Activated CD4-positive, alpha-beta T cell treated with anti-CD3 and anti-CD28 coated beads, Interleukin-2, amount 50 U/mL, for 48 hours (primary cell): ENCODE measurements at regions not wholly inside any gene's neighbourhood (a gene's known extent, or its start where the extent isn't known, plus 50 kb on each side); places are given as distances from the start of the nearest gene placed in this dataset.
A peak's percentile ranks its signal among the peaks of the same experiment; 100 is the strongest.
"Not testable (repeated sequence)": the region's sequence is repeated elsewhere in the genome, so short reads cannot be mapped to it uniquely, and the experiment has no call there.

Source experiments
- DNase-seq, 2 experiments: peaks; one replicate each; pipeline ENCODE4 v3.0.0-alpha.2; 2020

DNA sequence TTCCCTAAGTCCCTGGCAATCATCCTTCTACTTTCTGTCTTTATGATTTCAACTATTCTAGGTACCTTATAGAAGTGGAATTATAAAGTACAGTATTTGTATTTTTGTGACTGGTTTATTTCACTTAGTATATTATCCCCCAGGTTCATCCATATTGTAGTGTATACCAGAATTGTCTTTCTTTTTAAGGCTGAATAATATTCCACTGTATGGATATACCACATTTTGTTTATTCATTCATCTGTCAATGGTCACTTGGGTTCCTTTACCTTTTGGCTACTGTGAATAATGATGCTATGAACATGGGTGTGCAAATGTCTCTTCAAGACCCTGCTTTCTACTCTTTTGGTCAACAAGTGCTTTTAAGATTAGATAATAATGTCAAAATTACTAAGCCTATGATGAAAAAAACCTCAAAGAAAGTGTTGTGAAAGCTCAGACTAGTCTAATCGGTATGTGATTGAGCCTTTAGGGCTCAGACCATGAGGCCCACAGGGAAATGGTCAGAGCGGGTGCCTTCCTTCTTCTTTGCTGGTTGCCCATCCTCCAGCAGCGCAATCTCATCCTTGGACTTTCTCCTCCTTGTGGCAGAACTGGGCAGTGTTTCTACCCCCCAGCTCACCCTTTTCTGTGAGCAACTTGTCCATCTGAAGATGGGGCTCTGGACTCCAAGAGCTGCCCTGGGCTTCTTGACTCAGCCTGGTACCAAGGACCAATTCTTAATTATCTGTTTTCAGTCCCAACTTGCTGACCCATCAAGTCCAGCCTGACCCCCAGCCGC, 105.4 kb downstream of the TTC8 start:
- peak in 1 of 2 experiments; percentile 4 for DNase-seq

DNA sequence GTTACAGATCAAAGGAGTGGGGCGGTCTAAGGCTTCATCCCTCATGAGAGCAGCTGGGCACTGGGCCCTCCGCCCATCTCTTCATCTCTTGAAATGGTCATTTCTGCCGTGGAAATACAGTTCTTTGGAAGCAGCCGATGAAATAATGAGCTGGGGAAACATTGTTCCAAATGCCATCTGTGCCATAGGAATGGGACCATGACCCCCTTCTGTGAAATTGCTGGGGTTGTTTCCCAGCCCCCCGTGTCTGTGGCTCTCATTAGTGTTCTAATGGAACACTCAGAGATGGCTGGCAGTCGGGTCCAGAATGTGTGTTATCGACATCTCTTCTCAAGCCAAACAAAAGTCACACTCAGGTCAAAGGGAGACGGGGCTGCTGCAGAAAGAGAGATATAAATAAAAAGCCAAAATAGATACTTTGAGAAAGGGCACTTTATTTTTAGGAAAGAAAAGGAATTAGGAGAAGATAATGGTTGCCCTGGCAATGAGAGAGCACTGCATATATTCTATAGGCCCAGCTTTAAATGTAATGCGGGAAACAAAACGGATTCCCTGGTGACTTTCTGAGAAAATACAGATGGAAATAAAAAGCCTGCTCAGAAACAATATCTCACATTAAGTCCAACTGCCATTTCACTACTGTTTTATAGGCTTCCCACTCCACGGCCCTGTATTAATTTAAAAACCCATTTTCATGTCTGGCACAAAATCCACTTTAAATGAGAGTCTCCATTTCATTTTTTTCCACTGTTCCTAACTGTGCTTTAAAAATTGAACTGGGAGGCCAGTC, 107.1 kb downstream of the TTC8 start:
- DNase-seq = no peak

DNA sequence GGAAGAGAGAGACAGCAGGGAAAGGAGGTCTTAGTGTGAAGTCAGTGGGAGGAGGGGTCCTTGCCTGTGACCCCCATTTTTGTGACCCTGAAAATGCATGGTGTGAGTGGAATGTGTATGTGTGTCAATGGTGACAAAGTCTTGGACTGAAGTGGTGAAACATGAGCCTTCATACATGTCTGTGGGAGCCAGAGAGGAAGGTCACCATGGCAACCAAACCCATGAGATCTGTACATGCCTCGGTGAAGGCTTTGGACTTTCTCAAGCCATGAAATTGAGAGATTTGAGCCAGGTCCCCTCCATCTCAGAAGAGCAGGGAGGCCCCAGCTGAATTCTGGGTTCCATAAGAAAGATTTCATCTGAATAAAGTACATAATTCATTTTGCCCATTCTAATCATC, 108.7 kb downstream of the TTC8 start:
- no peak for DNase-seq

DNA sequence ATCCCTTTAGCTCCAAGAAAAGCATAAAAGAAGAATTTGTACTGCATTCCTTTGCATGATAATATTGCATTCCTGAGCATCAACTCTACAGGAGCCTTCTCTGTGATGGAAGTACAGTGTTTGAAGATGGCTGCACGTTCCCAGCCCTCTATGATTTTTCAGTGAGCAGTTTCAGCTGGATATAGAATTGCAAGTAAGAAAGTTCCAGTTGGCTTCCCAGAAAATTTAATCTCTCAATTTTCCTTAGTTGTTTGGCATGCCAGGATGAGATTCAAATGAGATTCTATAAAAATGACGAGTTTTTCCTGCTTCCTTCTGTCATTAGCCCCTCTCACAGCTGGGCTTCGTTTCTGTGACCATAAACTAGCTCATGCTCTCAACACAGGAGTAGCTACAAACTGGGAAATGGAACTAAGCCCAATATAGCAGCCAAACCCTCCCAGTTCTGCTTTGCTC, 109.9 kb downstream of the TTC8 start:
- DNase-seq = no peak

DNA sequence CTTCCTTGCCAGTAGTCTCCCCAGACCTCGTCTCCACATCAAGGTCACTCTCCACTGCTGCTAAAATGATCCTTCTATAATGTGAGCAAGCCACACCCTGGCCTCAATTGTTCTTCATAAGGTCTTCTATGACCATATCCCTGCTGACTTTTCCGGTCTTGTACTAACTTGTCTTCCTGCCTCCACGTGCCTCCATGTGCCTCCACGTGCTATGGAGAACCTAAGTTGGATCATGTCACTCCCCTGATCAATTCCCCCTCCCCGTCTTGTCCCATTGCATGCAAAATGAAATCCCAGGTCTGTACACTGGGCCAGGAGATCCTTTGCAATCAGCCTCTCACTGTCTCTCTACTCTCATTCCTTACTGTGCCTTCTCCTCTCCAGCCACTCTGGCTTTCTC, 110.6 kb downstream of the TTC8 start:
- DNase-seq = no peak

- no peak for DNase-seq
Observed at GRCh38 chr14:88937706-88938105, 113.3 kb downstream of the TTC8 start.

GRCh38 chr14:88940671-88941070, 116.2 kb downstream of the TTC8 start:
- DNase-seq = no peak

DNA sequence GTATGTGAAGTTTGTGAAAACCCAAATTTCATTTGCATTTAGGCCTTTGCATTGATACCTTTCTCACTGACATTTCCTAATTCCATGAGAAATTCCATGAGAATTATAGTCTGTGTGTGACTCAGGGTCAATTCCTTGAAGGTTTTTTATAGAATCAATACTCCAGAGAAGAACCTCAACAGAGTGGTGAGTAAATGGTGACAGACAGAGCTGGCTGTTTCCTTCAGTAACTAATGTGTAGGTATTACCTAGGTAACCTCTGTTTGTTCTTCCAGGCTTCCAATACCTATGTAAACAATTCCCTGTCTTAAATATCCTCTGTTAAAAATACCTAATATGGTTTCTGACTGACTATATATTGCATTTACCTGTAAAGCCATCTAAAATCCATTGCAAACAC, 117.0 kb downstream of the TTC8 start:
- no peak for DNase-seq

GRCh38 chr14:88947646-88948598, 123.5 kb downstream of the TTC8 start:
- no peak for DNase-seq

GRCh38 chr14:88950069-88950468, 125.6 kb downstream of the TTC8 start:
- no peak for DNase-seq

- DNase-seq = no peak
Observed at GRCh38 chr14:88951370-88951769, 126.9 kb downstream of the TTC8 start.

DNA sequence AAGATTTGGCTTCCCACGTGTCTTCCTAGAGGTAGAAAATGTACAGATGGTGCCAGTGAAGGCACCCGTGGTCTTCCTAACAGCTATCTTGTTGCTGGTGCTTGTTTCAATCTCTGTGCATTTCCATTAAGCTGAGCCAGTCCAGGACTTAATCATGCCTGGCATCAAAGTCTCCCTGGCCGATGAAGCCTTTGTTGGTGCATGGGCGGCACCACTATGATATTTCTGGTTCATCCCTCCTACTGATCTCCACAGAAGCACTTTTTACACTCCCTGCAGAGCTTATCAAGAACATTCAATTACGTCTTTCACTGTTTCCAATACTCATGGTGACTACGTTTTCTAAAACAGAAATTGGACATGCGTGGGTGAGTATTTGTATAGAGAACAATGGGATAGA, 128.4 kb downstream of the TTC8 start:
- DNase-seq = no peak

DNA sequence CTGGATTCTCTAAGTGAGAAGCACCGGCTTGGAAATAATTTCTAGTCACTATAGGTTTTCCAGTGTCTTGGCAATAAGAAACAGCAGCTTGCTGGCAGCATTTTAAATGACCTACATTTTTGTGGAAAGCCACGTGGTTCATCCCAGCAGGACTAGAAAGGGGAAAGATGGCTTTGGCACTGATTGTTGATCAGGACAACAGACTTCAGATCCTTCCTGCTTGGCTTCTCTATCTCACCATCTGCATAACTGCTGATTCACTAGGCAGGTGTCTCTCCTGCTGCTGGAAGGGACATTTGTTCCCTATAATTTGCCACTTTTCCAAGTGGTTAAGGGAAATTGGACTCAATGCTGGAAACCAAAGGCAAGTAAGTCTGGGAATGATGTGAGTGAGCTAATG, 131.0 kb downstream of the TTC8 start:
- no peak for DNase-seq

- no peak for DNase-seq
Observed at GRCh38 chr14:88960496-88960895, 136.0 kb downstream of the TTC8 start.

- no peak for DNase-seq
Observed at GRCh38 chr14:88961214-88961613, 136.8 kb downstream of the TTC8 start.

GRCh38 chr14:88962356-88962755, 137.9 kb downstream of the TTC8 start:
- DNase-seq = no peak

DNA sequence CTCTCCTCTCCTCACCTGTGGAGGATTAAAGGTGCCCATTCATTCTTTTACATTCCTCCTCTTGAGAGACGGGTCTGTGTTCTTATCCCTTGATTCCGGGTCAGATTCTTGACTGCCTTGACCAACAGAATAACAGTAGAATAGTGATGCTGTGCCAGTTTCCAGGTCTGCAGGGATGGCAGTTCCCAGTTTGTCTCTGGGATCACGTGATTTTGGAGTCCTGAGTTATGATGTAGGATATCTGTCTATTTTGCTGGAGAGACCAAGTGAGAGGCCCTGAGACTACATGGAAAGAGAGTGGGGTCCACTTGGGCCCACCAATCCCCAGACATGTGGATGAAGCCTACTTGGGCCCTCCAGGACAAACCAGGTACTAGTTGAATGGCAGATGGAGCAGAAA, 142.8 kb downstream of the TTC8 start:
- DNase-seq = no peak

DNA sequence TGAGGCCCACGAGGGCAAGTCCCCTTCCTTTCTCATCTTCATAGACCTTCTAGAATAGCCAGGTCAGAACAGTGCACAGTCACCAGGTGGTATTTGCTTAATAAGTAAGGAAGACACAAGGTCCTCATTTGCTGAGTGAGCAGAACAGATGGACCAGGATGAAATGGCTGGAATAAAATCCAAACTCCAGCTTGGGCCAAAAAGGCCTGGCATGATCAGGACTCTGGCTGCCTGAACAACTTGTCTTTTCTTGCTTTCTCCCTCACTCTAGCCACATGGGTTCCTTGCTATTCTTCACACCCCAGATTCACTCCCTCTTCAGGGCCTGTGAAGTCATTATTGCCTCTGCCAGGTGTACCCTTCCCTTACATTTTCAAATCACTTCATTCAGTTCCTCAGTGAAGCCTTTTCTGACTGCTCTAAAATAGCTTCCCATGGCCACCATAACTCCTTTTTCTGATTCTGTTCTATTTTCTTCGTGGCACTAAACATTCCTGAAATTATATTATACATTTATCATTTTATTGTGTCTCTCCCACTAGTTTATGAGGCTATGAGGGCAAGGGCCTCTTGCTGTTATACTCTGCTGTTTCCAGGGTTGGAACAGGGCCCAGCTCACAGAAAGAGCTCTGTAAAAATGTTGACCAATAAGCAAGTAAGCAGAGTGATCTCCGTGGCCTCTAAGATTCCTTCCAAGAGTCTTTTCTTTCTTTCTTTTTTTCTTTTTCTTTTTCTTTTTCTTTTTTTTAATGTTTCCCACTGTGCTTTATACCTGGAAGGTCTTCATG, 150.8 kb downstream of the TTC8 start:
- no peak for DNase-seq

- no peak for DNase-seq
Observed at GRCh38 chr14:88975926-88976325, 151.5 kb downstream of the TTC8 start.

DNA sequence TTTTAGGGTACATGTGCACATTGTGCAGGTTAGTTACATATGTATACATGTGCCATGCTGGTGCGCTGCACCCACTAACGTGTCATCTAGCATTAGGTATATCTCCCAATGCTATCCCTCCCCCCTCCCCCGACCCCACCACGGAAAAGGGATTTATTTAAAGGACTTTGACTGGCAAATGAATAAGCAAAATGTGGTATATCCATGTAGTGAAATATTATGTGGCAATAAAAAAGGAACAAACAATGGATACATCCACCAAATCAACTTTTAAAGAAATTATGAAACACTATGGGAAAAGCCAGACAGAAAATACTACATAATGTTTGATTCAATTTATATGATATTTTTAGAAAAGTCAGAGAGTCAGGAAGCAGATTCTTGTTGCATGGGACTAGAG, 156.5 kb downstream of the TTC8 start:
- not testable (repeated sequence) for DNase-seq

GRCh38 chr14:88981948-88982347, 157.5 kb downstream of the TTC8 start:
- no peak for DNase-seq

- no peak for DNase-seq
Observed at GRCh38 chr14:88983755-88984154, 159.3 kb downstream of the TTC8 start.
